ENCODE measurements at regions not wholly inside any gene's neighbourhood (a gene's known extent, or its start where the extent isn't known, plus 50 kb on each side); places are given as distances from the start of the nearest gene placed in this dataset.

- no peak overlapping the region for H3K27ac ChIP-seq
- no peak for TF ChIP-seq CTCF (conservative IDR thresholded peaks at IDR 0.05)
Observed at GRCh38 chr18:22883179-22883578, 49.9 kb upstream of the RBBP8 start.

Data from VCaP (cell line).